HuH-7.5 (cell line): ENCODE measurements at regions not wholly inside any gene's neighbourhood (a gene's known extent, or its start where the extent isn't known, plus 50 kb on each side); places are given as distances from the start of the nearest gene placed in this dataset.

ENCODE experiments used
- DNase-seq: peaks from one replicate; pipeline ENCODE4 v3.0.0; 2011; ENCODE audit warnings: low spot score

- DNase-seq, result no peak
Observed at GRCh38 chr15:95834028-95834804, 496.3 kb upstream of the NR2F2 start.

DNA sequence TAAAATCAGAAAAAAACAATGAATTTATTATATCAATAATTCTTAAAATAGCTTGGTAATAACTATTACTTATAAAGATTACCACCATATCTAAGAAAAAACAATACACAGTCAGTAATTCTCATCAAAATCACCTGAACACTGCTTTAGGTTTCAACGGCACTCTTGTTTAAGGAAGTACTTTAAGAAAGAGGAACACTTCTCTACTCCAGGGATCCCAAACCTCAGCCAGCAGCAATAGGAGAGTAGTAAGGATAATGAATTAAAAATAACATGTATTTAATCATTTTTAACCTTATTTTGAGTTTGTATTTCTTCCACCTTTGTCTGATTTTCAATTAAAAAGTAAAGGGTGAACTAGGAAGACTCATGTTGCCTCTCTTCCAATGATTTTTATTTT, 494.0 kb upstream of the NR2F2 start:
- no peak for DNase-seq

DNA sequence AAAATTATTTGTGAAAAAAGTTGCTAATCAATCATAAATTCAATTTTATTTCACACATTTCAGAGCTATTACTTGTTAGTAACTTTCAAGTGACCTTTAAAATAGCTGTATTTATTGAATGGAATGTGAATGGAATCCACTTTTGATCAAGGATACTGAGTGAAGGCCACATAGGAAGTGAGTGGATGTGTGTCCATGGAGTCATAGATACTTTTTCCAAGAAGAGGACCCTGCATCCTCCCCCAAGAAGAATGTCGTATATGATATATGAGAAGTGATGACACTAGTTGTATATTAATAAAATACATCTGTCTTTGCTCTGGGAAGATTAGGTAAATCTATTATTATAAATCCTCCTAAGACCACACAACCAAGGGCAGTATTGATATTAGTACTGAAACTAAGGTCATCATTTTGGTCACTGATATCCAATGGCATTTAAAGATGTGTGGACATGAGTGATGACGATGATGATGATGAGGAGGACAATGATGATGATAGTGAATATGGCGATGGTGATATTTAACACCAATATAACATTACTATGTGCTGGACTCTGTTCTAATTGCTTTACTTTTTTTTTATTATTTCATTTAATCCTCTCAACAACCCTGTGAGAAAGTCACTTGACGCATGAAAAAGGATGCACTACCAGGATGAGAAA, 493.0 kb upstream of the NR2F2 start:
- DNase-seq, result no peak

- DNase-seq, result no peak
Observed at GRCh38 chr15:95839367-95839782, 491.1 kb upstream of the NR2F2 start.

DNA sequence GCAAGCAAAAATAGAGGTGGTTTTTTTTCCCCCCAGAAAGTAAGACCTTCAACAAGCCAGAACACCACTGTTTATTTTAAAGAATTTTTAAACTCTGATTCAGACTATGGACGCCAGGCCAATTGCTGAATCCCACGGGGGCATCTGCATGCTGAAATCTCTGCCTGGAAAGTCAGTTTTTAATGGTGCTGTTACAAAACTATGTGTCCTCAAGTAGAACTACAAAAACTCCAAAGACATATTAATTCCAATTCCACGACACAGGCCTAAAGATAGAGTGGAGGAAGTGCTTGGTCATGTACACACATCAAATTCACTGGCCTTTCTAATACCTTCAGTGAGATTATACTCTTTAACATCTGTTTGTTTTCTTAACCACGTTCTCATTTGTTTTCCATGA, 490.5 kb upstream of the NR2F2 start:
- DNase-seq, result no peak

DNA sequence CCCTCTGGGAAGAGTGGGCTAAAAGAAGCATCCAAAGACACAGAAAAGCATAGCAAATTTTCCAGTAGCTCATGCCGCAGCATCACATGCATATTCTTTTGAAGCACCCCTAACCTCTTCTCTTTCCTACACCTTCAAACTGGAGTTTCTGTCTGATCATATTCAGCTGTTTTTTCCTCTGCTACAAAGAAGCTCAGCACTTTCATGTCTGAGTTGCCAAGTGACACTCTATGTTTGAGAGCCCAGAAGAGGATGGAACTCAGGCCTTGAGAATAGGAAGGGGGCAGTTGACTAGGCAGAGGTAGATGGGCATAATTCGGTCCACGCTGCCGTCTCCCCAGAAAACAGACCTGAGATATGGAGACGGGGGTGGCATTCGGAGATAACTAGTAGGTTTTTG, 489.6 kb upstream of the NR2F2 start:
- no peak for DNase-seq

GRCh38 chr15:95842576-95842975, 487.9 kb upstream of the NR2F2 start:
- no peak for DNase-seq

DNA sequence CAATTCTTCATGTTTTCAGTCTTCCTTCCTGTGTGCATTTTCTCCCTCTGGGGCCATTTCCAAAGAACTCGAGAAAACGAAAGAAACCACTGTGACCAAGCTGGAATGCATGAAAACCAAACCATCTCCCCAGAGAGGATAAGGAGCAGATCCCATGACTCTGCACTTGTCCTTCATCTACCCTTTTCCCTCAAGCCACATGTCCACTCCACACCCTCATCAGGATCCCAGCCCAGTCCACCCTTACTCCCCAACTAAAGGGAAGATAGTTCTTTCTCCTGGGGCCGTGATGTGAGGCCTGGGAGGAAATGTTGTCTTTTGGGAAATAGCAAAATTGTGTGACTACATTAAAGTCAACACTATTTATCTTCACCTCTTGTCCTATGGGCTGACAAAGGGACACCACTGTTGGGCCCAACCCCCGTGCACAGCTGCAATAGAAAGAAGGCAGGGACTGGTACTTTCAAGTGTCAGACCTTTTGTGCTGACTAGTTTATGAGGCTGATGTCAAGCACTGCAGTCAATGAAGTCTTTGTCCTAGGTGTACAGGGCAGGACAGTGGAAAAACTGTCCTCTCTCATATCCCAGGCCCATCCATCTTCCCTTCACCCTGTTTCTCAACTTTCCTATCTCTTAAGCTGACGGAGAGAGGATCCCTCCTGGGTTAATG, 487.1 kb upstream of the NR2F2 start:
- no peak for DNase-seq

DNA sequence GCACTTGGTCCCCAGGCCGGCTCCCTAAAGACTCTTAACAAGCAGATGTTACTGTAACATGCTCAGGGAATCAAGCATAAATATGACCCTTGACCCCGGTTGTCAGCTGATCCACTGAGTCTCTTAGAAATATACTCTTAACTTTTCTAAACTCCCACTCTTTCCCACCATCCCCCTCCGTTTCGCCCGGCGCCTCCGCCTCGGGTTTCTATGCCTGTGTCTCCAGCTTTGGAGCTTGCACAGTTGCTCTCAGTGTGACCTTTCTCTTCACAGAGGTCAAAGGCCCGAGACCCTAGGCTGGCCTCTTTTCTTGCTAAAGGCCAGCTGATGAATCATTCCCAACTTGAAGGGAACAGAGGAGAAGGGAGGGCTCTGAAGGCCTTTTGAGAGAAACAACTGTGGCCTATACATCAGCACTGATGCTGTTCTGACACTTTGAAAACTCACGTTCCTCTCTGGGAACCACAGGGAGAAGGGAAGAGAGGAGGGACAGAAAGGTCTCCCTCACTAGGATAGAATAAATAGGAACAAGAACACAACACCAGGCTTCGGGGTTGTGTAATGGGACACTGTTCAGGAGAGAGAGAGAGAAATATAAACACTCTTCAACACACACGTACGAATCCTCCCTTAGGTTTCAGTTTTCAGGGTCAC, 484.5 kb upstream of the NR2F2 start:
- DNase-seq, result peak; percentile 12

DNA sequence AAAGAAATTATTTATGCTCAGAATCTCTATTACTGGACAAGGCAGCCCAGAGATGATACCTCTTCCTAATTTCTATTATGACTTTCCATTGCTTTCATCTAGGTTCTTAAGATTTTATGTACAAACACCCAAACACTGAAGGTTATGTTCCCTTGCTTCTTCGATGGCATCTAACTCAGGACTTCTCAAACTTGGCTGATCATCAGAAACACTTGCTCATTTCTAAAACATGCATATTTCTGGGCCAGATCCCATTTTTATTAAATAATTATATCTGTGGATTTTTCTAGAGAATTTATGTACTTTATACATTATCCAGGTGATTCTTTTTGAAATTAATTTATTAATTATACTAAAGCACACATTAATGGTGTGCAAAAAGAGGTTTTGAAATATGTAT, 482.4 kb upstream of the NR2F2 start:
- no peak for DNase-seq

GRCh38 chr15:95850837-95851236, 479.7 kb upstream of the NR2F2 start:
- DNase-seq, result no peak

DNA sequence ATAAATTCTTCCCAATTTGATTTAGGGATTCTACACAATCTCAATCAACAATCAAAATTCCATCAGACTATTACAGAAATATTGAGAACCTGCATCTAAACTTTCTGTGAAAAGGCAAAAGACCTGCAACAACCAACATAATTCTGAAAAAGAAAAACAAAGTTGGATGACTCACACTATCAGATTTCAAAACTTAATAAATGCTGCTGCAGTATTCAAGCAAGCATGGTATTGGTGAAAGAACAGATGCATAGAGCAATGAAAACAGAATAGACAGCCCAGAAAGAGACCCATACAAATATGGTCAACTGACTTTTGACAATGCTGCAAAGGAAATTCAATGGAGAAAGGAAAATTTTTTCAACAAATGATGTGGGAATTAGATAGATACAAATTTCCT, 477.1 kb upstream of the NR2F2 start:
- no peak for DNase-seq

DNA sequence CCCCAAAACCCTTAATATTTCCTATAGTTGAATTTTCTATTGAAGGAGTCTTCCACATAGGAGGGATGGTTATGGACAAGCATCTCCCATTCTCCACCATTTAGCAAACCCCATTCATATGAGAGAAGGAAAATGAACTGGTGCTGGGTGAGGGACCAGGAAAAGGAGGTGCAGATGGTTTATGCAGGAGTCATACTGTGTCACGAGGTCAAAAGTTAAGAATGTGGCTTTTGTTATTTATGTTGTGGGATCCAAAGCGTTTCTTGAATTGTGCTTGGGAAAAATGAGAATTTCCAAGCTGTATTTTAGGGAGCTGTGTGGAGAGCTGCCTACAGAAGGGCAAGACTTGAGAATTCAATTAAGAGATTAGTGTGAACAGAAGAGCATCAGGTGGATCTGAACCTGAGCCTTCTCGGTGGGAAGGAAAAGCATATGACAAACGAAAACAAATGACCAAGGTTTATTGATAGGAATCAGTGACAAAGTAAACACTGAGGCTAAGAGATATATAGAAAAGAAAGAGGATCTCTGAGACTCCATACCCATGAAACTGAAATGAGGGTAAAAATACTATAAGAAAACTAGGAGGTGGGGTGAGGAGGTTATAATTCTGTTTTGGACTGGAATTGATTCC, 473.3 kb upstream of the NR2F2 start:
- no peak for DNase-seq

DNA sequence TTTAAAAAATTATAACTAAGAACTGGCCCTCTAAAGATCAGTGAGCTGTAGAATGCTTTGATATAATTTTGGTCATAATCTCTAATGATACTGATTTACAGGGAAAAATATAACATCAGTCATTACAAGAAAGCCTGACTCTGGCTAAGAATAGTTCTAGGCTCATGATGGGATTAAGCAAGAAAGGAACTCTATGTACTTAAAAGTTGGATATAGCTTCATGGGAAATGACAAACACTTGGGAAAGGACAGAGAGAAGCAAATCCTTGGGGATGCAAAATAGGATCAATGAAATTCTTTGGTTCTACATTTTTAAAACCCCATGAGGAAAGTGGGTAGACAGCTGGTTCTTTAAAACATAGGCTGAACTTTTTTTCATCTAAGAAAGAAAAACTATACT, 472.7 kb upstream of the NR2F2 start:
- DNase-seq, result no peak

DNA sequence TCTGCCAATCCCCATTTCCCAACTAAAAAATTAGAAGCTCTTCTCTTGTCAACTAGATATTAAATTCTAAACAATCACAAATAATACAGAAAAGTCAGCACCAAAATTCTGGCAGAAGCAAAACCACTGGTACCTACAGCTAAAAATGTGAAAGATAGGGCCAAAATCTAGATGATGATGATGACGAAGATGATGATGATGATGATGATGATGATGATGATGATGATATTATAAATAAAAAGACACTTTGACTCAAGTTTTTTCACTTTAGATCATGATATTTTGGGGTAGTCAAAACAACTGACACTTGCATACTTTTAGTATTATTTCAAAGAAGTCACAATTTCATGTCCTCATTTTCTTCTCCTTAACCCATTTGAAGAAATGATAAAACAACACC, 470.1 kb upstream of the NR2F2 start:
- DNase-seq, result no peak

DNA sequence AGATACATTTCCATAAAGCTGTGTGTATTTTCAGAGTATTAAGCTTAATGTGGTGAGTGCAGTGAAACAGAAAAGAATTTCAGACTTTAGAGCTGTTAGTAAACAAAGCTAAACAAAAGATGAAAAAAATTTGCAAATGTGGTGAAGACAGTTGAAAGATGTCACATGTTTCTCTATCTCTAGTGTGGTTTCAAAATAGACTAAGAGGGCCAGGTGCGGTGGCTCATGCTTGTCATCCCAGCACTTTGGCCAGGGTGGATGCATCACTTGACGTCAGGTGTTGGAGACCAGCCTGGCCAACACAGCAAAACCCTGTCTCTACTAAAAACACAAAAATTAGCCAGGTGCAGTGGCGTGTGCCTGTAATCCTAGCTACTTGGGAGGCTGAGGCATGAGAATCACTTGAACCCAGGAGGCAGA, 466.0 kb upstream of the NR2F2 start:
- DNase-seq, result no peak

- DNase-seq, result no peak
Observed at GRCh38 chr15:95865330-95865739, 465.2 kb upstream of the NR2F2 start.

DNA sequence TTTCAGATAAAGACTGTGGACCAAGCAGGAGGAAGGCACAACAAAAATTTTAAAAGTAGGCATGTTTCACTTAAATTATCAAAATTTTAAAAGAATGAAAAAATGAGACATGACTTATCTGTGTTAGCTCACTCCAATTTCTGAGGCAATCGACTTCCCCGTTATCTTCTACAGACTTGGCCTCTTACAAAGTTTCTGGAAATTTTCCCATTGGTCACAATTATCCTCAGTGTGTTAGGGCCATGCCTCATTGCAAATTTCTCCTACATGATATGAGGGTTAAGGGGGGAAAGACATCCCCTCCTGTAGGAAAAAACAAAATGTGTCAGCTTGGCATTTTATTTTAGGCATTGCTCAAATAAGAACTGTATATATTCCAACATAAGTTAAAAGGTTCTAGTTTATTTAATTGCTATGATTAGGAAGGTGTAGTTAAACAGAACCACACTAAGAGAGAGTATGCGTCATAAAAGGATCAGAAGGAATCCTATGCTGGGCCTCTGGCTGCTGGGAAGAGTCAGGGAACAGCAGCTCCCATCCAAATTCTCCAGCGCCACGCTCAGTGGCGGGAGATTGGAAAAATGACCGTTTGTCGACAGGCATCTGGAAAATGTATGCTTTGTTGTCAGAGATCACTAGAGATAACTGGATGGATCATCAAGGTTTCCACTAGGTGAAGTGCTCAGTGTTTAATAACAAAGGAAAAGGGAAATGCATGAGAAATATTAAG, 463.6 kb upstream of the NR2F2 start:
- no peak for DNase-seq

DNA sequence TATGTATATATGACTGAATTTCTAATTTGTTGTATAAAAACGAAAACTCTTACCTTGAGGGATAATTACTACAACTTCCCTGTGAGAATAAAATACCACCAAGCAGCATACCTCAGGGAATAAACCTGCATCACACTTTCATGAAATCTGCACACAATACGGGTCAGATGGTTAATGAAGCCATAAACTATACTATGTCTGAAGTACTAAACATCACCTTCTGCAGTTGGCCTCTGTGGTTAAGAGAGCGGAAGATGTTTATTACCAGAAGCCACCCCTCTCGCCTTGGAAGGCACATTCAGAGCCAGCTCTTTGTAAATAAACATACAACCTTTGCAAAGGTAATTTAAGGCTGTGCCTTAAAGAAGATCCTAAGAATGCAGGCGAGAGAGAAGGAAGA, 462.1 kb upstream of the NR2F2 start:
- DNase-seq, result no peak

- no peak for DNase-seq
Observed at GRCh38 chr15:95868970-95869369, 461.5 kb upstream of the NR2F2 start.

DNA sequence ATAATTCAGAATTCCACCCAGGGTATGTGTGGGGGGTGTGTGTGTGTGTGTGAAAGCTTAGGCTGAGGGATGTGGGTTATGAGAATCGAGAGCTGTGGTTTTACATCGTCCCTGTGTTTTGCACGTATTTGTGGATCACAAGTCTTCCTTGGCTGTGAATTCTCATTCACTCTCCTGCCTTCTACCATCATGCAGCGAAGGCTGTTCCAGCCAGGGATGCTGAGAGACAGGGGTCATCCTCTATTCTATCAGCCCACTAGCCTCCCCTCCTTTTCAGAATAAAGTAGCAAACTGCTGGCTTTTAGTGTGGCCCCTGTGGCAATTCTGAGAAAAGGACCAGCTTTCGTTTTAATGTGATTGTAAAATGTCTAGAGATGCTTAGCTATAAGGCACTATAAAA, 460.6 kb upstream of the NR2F2 start:
- DNase-seq, result no peak

DNA sequence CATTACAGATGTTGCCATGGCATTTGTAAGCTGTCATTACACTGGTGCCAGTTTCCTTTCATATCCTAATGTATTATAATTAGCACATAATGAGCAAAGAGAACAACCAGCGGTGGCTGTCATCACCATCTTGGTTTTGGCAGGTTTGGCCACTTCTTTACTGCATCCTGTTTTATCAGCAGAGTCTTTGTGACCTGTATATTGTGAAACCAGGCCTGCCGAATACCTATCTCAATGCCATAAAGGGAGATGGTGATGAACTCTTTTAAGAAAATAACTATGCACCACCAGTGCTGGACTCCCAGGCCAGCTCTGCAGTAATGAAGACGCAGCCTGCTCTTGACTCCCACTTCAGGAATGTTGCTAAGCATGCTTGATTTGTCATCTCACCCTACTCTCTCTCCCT, 458.1 kb upstream of the NR2F2 start:
- no peak for DNase-seq
